ENCODE measurements at regions not wholly inside any gene's neighbourhood (a gene's known extent, or its start where the extent isn't known, plus 50 kb on each side); places are given as distances from the start of the nearest gene placed in this dataset.
"Not testable (repeated sequence)": the region's sequence is repeated elsewhere in the genome, so short reads cannot be mapped to it uniquely, and the experiment has no call there.

- ATAC-seq = no peak
- no peak for DNase-seq (ENCODE audit: low spot score)
- intact Hi-C loops (cut with DNase I) = no loop called here
Measured at GRCh38 chr4:34412911-34413310, 1831.4 kb downstream of the ARAP2 start.

- intact Hi-C loops (cut with DNase I) = no loop called here
- ATAC-seq (no peak), DNase-seq (ENCODE audit: low spot score) (no peak)
Measured at GRCh38 chr4:34417160-34417559, 1827.2 kb downstream of the ARAP2 start.

GRCh38 chr4:34419871-34420270 lies 1824.4 kb downstream of the ARAP2 start:
- no peak for ATAC-seq
- DNase-seq (ENCODE audit: low spot score) = no peak
- intact Hi-C loops (cut with DNase I) = no loop called here

- no peak for DNase-seq (ENCODE audit: low spot score)
- intact Hi-C loops (cut with DNase I) = no loop called here
- ATAC-seq = no peak
Measured at GRCh38 chr4:34422472-34423175, 1821.7 kb downstream of the ARAP2 start.

GRCh38 chr4:34432706-34433105 lies 1811.6 kb downstream of the ARAP2 start:
- ATAC-seq = no peak
- intact Hi-C loops (cut with DNase I) = no loop called here
- DNase-seq (ENCODE audit: low spot score) = no peak

GRCh38 chr4:34434377-34434776 lies 1809.9 kb downstream of the ARAP2 start:
- ATAC-seq; DNase-seq (ENCODE audit: low spot score); intact Hi-C loops (cut with DNase I): not testable (repeated sequence)

GRCh38 chr4:34464196-34464595 lies 1780.1 kb downstream of the ARAP2 start:
- no peak for DNase-seq (ENCODE audit: low spot score)
- ATAC-seq = no peak
- intact Hi-C loops (cut with DNase I) = no loop called here

GRCh38 chr4:34466411-34466810 lies 1777.9 kb downstream of the ARAP2 start:
- DNase-seq (ENCODE audit: low spot score) (no peak), ATAC-seq (no peak)
- intact Hi-C loops (cut with DNase I) = no loop called here

GRCh38 chr4:34469516-34469915 lies 1774.8 kb downstream of the ARAP2 start:
- no peak for DNase-seq (ENCODE audit: low spot score)
- no peak for ATAC-seq
- intact Hi-C loops (cut with DNase I) = no loop called here

- intact Hi-C loops (cut with DNase I) = no loop called here
- ATAC-seq (no peak), DNase-seq (ENCODE audit: low spot score) (no peak)
Measured at GRCh38 chr4:34485252-34485651, 1759.1 kb downstream of the ARAP2 start.

GRCh38 chr4:34486461-34487363 lies 1757.6 kb downstream of the ARAP2 start:
- intact Hi-C loops (cut with DNase I) = no loop called here
- no peak for DNase-seq (ENCODE audit: low spot score)
- no peak for ATAC-seq

- DNase-seq (ENCODE audit: low spot score) (no peak), ATAC-seq (no peak)
- intact Hi-C loops (cut with DNase I) = no loop called here
Measured at GRCh38 chr4:34492414-34492813, 1751.9 kb downstream of the ARAP2 start.

GRCh38 chr4:34502086-34502485 lies 1742.2 kb downstream of the ARAP2 start:
- DNase-seq (ENCODE audit: low spot score) (no peak), ATAC-seq (no peak)
- intact Hi-C loops (cut with DNase I) = no loop called here

GRCh38 chr4:34504731-34505130 lies 1739.6 kb downstream of the ARAP2 start:
- DNase-seq (ENCODE audit: low spot score); intact Hi-C loops (cut with DNase I); ATAC-seq: not testable (repeated sequence)

- DNase-seq (ENCODE audit: low spot score); ATAC-seq; intact Hi-C loops (cut with DNase I): not testable (repeated sequence)
Measured at GRCh38 chr4:34506511-34507092, 1737.7 kb downstream of the ARAP2 start.

GRCh38 chr4:34512616-34513015 lies 1731.7 kb downstream of the ARAP2 start:
- no peak for ATAC-seq
- no peak for DNase-seq (ENCODE audit: low spot score)
- intact Hi-C loops (cut with DNase I) = no loop called here

GRCh38 chr4:34516524-34516923 lies 1727.8 kb downstream of the ARAP2 start:
- no peak for ATAC-seq
- no peak for DNase-seq (ENCODE audit: low spot score)
- intact Hi-C loops (cut with DNase I) = no loop called here

- DNase-seq (ENCODE audit: low spot score) = no peak
- intact Hi-C loops (cut with DNase I) = no loop called here
- no peak for ATAC-seq
Measured at GRCh38 chr4:34534916-34535315, 1709.4 kb downstream of the ARAP2 start.

GRCh38 chr4:34566091-34566490 lies 1678.2 kb downstream of the ARAP2 start:
- intact Hi-C loops (cut with DNase I) = no loop called here
- ATAC-seq = no peak
- no peak for DNase-seq (ENCODE audit: low spot score)

GRCh38 chr4:34572026-34572425 lies 1672.3 kb downstream of the ARAP2 start:
- DNase-seq (ENCODE audit: low spot score) (no peak), ATAC-seq (no peak)
- intact Hi-C loops (cut with DNase I) = no loop called here

All from sciatic nerve (tissue), 2 donors.